ENCODE measurements at regions not wholly inside any gene's neighbourhood (a gene's known extent, or its start where the extent isn't known, plus 50 kb on each side); places are given as distances from the start of the nearest gene placed in this dataset.
"Not testable (repeated sequence)": the region's sequence is repeated elsewhere in the genome, so short reads cannot be mapped to it uniquely, and the experiment has no call there.

- H3K36me3 ChIP-seq: not testable (repeated sequence)
These were observed 56.6 kb upstream of the ASNS start for GRCh38 chr7:97928844-97929243.

DNA sequence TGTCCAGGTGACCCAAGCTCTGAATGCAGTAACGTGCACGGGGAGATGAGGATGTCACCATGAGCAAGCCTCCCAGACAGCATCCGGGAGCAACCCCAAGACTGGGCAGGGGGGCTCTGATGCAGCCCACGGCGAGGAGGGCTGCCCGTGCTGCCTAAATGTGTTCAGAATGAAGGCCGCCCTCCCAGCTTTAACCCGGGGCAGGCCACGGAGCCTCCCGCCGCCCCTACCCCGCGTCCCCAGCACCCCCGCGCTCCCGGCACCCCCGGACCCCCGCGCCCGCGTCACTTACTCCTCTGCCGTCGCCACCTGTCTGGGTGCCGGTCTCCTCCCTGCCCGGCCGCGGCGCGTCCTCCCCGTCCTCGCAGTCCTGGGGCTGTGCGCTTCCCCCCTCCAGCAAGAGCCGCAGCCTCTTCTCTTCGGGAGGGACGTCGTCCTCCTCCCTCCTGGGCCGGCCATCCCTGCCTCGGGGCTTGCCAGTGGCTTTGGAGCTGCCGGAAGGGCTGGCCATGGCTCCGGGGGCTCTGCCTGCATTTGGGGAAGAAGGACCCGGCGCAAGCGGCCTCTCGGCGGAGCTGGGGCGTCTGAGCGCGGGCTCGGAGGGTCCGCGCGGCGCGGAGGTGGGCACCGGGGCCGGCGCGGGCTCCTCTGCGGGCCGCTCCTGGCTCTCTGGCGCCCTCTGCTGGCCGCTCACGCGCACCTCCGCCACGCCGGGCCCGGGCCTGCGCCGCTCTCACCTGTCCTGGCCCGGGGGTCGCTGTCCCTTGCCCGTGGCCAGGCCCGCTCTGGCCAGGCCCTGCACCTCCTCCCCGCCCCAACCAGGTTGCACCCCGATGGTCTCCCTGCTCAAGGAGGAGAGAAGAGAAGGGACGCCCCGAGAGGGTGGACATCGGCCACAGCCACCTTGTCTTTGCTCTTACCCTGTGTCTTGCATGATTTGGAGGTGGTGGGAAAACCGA, 55.9 kb upstream of the ASNS start:
- H3K27me3 ChIP-seq: not testable (repeated sequence)
- TF ChIP-seq, protein P1, sequence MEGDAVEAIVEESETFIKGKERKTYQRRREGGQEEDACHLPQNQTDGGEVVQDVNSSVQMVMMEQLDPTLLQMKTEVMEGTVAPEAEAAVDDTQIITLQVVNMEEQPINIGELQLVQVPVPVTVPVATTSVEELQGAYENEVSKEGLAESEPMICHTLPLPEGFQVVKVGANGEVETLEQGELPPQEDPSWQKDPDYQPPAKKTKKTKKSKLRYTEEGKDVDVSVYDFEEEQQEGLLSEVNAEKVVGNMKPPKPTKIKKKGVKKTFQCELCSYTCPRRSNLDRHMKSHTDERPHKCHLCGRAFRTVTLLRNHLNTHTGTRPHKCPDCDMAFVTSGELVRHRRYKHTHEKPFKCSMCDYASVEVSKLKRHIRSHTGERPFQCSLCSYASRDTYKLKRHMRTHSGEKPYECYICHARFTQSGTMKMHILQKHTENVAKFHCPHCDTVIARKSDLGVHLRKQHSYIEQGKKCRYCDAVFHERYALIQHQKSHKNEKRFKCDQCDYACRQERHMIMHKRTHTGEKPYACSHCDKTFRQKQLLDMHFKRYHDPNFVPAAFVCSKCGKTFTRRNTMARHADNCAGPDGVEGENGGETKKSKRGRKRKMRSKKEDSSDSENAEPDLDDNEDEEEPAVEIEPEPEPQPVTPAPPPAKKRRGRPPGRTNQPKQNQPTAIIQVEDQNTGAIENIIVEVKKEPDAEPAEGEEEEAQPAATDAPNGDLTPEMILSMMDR (IDR thresholded peaks at IDR 0.05): peak; percentile 89 to 96

More at GRCh38 chr7:97928844-97929243, 56.6 kb upstream of the ASNS start:
- not testable (repeated sequence) for H3K9me3 ChIP-seq; H3K27ac ChIP-seq; H3K4me1 ChIP-seq; DNase-seq (ENCODE audit: low spot score); H3K4me3 ChIP-seq; H3K27me3 ChIP-seq

More for the DNA sequence above, 55.9 kb upstream of the ASNS start:
- H3K36me3 ChIP-seq; H3K4me1 ChIP-seq; DNase-seq (ENCODE audit: low spot score); H3K27ac ChIP-seq; H3K9me3 ChIP-seq: not testable (repeated sequence)
- peak overlapping the region; percentile 39 to 55 for H3K4me3 ChIP-seq
